Liver (tissue), 3 donors: ENCODE measurements at regions not wholly inside any gene's neighbourhood (a gene's known extent, or its start where the extent isn't known, plus 50 kb on each side); places are given as distances from the start of the nearest gene placed in this dataset.

ENCODE experiments used
- ATF3 ChIP-seq: IDR thresholded peaks from 2 replicates; pipeline ENCODE4 v1.6.1; 2016; ENCODE audit warnings: antibody characterized with exemption
- CTCF ChIP-seq: fragments of 150-350 bp; IDR thresholded peaks from 2 replicates; pipeline ENCODE4 v1.5.1; 2017; ENCODE audit warnings: improper control_type of control experiment, low read depth, low read length; ENCODE audit not compliant: missing input control
- EGR1 ChIP-seq, 2 donors: IDR thresholded peaks; 2 replicates each; pipeline ENCODE4 v1.6.1; 2016 to 2018; ENCODE audit warnings: antibody characterized with exemption in 2 of 2, low read depth in 2 of 2
- FOXA1 ChIP-seq: IDR thresholded peaks from 2 replicates; pipeline ENCODE4 v1.6.1; 2016; ENCODE audit warnings: antibody characterized with exemption
- REST ChIP-seq: IDR thresholded peaks from 2 replicates; pipeline ENCODE4 v1.6.1; 2016; ENCODE audit warnings: antibody characterized with exemption, mild to moderate bottlenecking
- TAF1 ChIP-seq: conservative IDR thresholded peaks from 2 replicates; pipeline ENCODE4 v1.6.1; 2016; ENCODE audit warnings: antibody characterized with exemption, mild to moderate bottlenecking
- donor health status: healthy.
- donor health status: healthy.

GRCh38 chr16:86343027-86343795 lies 167.1 kb upstream of the FOXF1 start:
- TF ChIP-seq CTCF (no peak), EGR1 (IDR thresholded peaks at IDR 0.05; ENCODE audit: low read depth in 2 of 2) (no peak), TAF1 (no peak), ATF3 (no peak), REST (no peak), FOXA1 (no peak)
